ENCODE measurements at regions not wholly inside any gene's neighbourhood (a gene's known extent, or its start where the extent isn't known, plus 50 kb on each side); places are given as distances from the start of the nearest gene placed in this dataset.

GRCh38 chr1:200298242-200298641, 111.6 kb downstream of the ZNF281 start:
- Histone ChIP-seq H3K4me1 (peaks cover 0 to 8% (median 3%) of the 10 kb centered on the region in 4 donors), H3K36me3 (no peaks in the 10 kb centered on the region), H3K4me3 (no peak overlapping the region), H3K27me3 (no peaks in the 10 kb centered on the region), H3K27ac (no peak overlapping the region), H3K9me3 (no peaks in the 10 kb centered on the region)
- DNase-seq (no peak), ATAC-seq (ENCODE audit: low FRiP score in 2 of 2) (no peak)
- no peak for TF ChIP-seq EP300 (IDR thresholded peaks at IDR 0.05)
- no peak for TF ChIP-seq POLR2AphosphoS5 (IDR thresholded peaks at IDR 0.05)
- TF ChIP-seq POLR2A (IDR thresholded peaks at IDR 0.05), result no peak
- TF ChIP-seq CTCF (IDR thresholded peaks at IDR 0.05), result no peak
- 79 to 85% methylated on average over 1 of the region's 1 CpG for WGBS, 2 donors

- WGBS, 2 donors, result 30 to 41% methylated on average over 2 of the region's 2 CpGs
Observed at GRCh38 chr1:200296091-200296661, 113.7 kb downstream of the ZNF281 start.

DNA sequence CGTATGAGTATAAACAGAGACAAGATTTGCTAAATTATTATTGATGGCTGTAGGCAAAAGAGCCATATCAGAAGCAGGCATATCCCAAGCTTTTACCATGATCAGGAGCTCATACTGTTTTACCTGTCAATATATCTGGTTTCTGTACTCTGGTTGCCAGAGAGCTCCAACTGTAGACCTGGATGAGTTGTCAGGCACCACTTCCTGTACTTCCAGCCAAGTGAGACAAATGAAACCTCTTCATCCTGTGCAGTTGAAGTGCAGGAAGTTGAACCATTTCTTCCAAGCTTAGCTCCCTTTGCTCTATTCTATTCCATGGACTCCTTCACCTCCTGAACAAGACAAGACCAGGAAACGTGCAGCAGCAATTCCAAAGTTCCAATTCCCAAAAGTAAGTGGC, 115.6 kb downstream of the ZNF281 start:
- WGBS, 2 donors, result 65 to 73% methylated on average over 2 of the region's 2 CpGs

More at GRCh38 chr1:200296091-200296661, 113.7 kb downstream of the ZNF281 start:
- peak in 1 of 2 donors; percentile 43 for ATAC-seq (ENCODE audit: low FRiP score in 2 of 2)
- no peak for DNase-seq
- Histone ChIP-seq H3K4me3 (no peak overlapping the region), H3K36me3 (no peaks in the 10 kb centered on the region), H3K4me1 (no peaks in the 10 kb centered on the region), H3K27ac (peak overlapping the region in 1 of 4 donors; percentile 11), H3K9me3 (no peaks in the 10 kb centered on the region), H3K27me3 (no peaks in the 10 kb centered on the region)
- TF ChIP-seq POLR2AphosphoS5 (IDR thresholded peaks at IDR 0.05) (no peak), CTCF (IDR thresholded peaks at IDR 0.05) (no peak), EP300 (IDR thresholded peaks at IDR 0.05) (no peak), POLR2A (IDR thresholded peaks at IDR 0.05) (no peak)

GRCh38 chr1:200292699-200293098, 117.1 kb downstream of the ZNF281 start:
- DNase-seq (no peak), ATAC-seq (ENCODE audit: low FRiP score in 2 of 2) (no peak)
- no peak overlapping the region for H3K4me3 ChIP-seq
- WGBS, 2 donors, result 60 to 68% methylated on average over 2 of the region's 2 CpGs
- H3K27ac ChIP-seq, result no peak overlapping the region
- H3K9me3 ChIP-seq, result no peaks in the 10 kb centered on the region
- TF ChIP-seq CTCF (IDR thresholded peaks at IDR 0.05) (no peak), POLR2A (IDR thresholded peaks at IDR 0.05) (no peak), EP300 (IDR thresholded peaks at IDR 0.05) (no peak), POLR2AphosphoS5 (IDR thresholded peaks at IDR 0.05) (no peak)
- no peaks in the 10 kb centered on the region for H3K27me3 ChIP-seq
- H3K4me1 ChIP-seq, result no peaks in the 10 kb centered on the region
- H3K36me3 ChIP-seq, result no peaks in the 10 kb centered on the region

More for the DNA sequence above, 115.6 kb downstream of the ZNF281 start:
- no peaks in the 10 kb centered on the region for H3K27me3 ChIP-seq
- no peaks in the 10 kb centered on the region for H3K9me3 ChIP-seq
- no peak for TF ChIP-seq CTCF (IDR thresholded peaks at IDR 0.05)
- TF ChIP-seq POLR2AphosphoS5 (IDR thresholded peaks at IDR 0.05), result no peak
- no peak for TF ChIP-seq EP300 (IDR thresholded peaks at IDR 0.05)
- no peak for TF ChIP-seq POLR2A (IDR thresholded peaks at IDR 0.05)
- H3K36me3 ChIP-seq, result no peaks in the 10 kb centered on the region
- H3K4me1 ChIP-seq, result no peaks in the 10 kb centered on the region
- DNase-seq (no peak), ATAC-seq (ENCODE audit: low FRiP score in 2 of 2) (no peak)
- H3K27ac ChIP-seq, result no peak overlapping the region
- no peak overlapping the region for H3K4me3 ChIP-seq

DNA sequence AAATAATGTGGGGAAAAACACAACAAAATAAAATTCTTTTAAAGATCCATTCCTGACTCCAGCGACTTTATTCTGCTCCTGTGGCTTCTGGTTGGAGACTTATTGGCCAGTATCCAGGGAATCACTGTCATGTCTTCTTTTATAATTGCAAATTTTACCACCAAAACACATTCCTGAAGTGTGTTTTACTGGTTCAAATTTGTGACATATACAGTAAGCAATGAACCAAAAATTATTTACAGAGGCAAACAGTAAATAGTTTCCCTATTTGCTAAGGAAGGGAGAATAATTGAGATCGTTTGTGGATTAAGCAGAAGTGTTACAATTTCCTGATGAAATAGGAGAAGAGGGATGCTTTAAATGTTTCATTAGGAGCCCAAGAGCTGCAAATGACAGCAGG, 118.7 kb downstream of the ZNF281 start:
- H3K9me3 ChIP-seq, result no peaks in the 10 kb centered on the region
- H3K27ac ChIP-seq, result no peak overlapping the region
- 57 to 64% methylated on average over 2 of the region's 2 CpGs for WGBS, 2 donors
- no peaks in the 10 kb centered on the region for H3K27me3 ChIP-seq
- no peaks in the 10 kb centered on the region for H3K36me3 ChIP-seq
- ATAC-seq (ENCODE audit: low FRiP score in 2 of 2) (no peak), DNase-seq (no peak)
- H3K4me1 ChIP-seq, result no peaks in the 10 kb centered on the region
- H3K4me3 ChIP-seq, result no peak overlapping the region
- TF ChIP-seq POLR2AphosphoS5 (IDR thresholded peaks at IDR 0.05) (no peak), EP300 (IDR thresholded peaks at IDR 0.05) (no peak), POLR2A (IDR thresholded peaks at IDR 0.05) (no peak), CTCF (IDR thresholded peaks at IDR 0.05) (no peak)

All from upper lobe of left lung (tissue), 6 donors.